ENCODE measurements at regions not wholly inside any gene's neighbourhood (a gene's known extent, or its start where the extent isn't known, plus 50 kb on each side); places are given as distances from the start of the nearest gene placed in this dataset.

DNA sequence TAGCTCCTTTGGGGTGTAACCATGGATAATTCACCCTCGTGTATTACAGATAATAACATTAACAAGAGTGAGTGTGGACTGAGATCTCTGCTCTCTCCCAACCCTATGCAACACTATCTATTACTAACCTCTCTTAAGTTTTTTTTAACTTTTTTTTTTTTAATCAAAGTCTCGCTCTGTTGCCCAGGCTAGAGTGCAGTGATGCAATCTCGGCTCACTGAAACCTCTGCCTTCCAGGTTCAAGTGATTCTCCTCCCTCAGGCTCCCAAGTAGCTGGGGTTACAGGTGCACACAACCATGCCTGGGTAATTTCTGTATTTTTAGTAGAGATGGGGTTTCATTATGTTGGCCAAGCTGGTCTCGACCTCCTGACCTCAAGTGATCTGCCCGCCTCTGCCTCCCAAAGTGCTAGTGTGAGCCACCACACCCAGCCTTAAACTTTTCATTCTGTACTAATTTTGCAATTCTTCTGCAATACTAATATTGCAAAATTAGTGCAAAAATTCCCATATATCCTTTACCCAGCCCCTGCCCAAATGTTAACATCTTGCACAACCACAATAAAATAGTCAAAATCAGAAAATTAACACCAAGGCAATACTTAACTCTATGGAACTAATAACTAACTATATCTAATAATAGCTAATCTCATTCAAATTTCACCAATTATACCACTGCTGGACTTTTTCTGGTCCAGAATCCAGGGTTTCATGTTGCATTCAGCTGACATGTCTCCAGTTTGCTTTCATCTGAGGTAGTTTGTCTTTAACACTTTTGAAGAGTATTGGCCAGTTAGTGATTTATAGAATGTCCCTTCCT, 66.5 kb upstream of the TCF7L2 start:
- H3K4me3 ChIP-seq (replicated peaks in 1 of 2; ENCODE audit: low read depth in 2 of 2, low read length in 2 of 2) = no peak overlapping the region
- DNase-seq (ENCODE audit: low read depth in 2 of 2) = no peak
- TF ChIP-seq, protein P1, sequence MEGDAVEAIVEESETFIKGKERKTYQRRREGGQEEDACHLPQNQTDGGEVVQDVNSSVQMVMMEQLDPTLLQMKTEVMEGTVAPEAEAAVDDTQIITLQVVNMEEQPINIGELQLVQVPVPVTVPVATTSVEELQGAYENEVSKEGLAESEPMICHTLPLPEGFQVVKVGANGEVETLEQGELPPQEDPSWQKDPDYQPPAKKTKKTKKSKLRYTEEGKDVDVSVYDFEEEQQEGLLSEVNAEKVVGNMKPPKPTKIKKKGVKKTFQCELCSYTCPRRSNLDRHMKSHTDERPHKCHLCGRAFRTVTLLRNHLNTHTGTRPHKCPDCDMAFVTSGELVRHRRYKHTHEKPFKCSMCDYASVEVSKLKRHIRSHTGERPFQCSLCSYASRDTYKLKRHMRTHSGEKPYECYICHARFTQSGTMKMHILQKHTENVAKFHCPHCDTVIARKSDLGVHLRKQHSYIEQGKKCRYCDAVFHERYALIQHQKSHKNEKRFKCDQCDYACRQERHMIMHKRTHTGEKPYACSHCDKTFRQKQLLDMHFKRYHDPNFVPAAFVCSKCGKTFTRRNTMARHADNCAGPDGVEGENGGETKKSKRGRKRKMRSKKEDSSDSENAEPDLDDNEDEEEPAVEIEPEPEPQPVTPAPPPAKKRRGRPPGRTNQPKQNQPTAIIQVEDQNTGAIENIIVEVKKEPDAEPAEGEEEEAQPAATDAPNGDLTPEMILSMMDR (IDR thresholded peaks at IDR 0.05; ENCODE audit: low read depth, low read length) = no peak

DNA sequence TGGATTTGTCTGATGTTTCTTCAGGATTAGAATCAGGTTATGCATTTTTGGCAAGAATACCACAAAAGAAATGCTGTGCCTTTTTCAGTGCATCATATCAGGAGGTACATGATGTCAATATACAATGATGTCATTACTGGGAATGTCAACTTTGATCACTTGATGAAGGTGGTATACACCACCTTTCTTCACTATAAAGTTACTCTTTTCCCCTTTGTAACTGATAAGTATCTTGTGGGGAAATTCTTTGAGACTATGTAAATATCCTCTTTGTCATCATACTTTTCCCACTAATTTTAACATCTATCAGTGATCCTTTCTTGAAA, 65.9 kb upstream of the TCF7L2 start:
- TF ChIP-seq, protein P1 (IDR thresholded peaks at IDR 0.05; ENCODE audit: low read depth, low read length) = no peak
- no peak overlapping the region for H3K4me3 ChIP-seq (replicated peaks in 1 of 2; ENCODE audit: low read depth in 2 of 2, low read length in 2 of 2)
- DNase-seq (ENCODE audit: low read depth in 2 of 2) = no peak

DNA sequence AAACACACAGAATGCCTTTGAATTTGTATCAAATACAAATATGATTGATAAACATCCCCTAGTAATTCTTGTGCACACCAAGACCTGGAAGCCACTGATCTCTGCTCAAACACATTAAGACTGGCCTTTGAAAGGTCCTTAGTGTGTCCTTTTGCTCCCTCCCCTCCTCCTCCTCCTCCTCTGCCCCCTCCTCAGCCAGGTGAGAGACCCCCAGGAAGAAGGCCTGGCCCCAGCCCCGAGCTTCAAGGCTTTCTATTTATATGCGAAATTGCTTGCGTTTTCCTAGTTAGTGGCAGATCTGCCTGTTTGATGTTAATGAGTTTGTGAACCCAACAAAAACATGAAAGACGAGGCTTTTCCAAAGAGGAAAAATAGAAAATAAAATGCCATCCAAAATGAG, 63.6 kb upstream of the TCF7L2 start:
- no peak overlapping the region for H3K4me3 ChIP-seq (replicated peaks in 1 of 2; ENCODE audit: low read depth in 2 of 2, low read length in 2 of 2)
- DNase-seq (ENCODE audit: low read depth in 2 of 2) = no peak
- TF ChIP-seq, protein P1 (IDR thresholded peaks at IDR 0.05; ENCODE audit: low read depth, low read length) = no peak

DNA sequence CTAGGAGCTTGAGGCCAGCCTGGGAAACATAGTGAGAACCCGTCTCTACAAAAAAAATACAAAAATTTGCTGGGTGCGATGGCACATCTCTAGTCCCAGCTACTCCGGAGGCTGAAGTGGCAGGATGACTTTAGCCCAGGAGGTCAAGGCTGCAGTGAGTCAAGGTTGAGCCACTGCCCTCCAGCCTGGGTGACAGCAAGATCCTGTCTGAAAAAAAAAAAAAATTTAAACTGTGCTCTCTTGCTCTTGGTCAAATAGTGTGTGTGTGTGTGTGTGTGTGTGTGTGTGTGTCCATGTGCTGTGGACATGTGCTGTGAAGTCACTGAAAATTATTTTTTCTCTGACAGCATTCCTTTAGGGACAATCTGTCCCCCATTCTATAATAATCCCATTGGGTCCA, 62.1 kb upstream of the TCF7L2 start:
- H3K4me3 ChIP-seq (replicated peaks in 1 of 2; ENCODE audit: low read depth in 2 of 2, low read length in 2 of 2) = no peak overlapping the region
- TF ChIP-seq, protein P1 (IDR thresholded peaks at IDR 0.05; ENCODE audit: low read depth, low read length) = no peak

DNA sequence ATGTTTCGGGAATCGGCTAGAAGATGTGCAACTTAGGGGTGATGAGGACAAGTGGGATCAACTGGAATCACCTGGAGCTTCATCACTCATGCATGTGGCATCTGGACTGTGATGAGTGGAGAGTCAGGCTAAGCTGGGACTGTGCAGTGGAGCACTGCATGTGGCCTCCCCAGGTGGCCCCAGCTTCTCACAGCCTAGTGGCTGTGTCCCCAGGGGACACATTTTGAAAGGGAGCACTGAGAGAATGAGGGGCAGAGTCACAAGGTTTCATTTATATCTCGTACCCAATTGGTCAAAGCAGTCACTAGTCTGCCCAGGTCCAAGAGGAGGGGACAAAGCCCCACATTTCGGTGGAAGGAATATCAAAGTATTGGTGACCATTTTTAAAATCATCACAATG, 54.8 kb upstream of the TCF7L2 start:
- no peak for DNase-seq (ENCODE audit: low read depth in 2 of 2)
- no peak overlapping the region for H3K4me3 ChIP-seq (replicated peaks in 1 of 2; ENCODE audit: low read depth in 2 of 2, low read length in 2 of 2)
- TF ChIP-seq, protein P1 (IDR thresholded peaks at IDR 0.05; ENCODE audit: low read depth, low read length) = no peak

More for the DNA sequence above, 62.1 kb upstream of the TCF7L2 start:
- DNase-seq (ENCODE audit: low read depth in 2 of 2) = no peak

DNA sequence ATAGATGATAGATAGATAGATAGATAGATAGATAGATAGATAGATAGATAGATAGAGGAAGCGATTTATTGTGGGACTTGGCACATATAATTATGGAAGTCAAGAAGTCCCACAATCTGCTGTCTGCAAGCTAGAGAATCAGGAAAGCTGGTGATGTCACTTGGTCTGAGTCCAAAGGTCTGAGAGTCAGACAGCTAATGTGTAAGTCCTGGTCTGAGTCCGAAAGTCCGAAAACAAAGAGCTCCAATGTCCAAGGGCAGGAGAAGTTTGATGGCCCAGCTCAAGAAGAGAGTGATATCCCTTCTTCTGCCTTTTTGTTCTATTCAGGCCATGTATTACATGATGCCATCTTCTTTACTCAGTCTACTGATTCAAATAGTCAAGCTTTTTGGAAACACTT, 53.8 kb upstream of the TCF7L2 start:
- TF ChIP-seq, protein P1 (IDR thresholded peaks at IDR 0.05; ENCODE audit: low read depth, low read length) = no peak
- no peak overlapping the region for H3K4me3 ChIP-seq (replicated peaks in 1 of 2; ENCODE audit: low read depth in 2 of 2, low read length in 2 of 2)
- DNase-seq (ENCODE audit: low read depth in 2 of 2) = peak; percentile 11 to 32

DNA sequence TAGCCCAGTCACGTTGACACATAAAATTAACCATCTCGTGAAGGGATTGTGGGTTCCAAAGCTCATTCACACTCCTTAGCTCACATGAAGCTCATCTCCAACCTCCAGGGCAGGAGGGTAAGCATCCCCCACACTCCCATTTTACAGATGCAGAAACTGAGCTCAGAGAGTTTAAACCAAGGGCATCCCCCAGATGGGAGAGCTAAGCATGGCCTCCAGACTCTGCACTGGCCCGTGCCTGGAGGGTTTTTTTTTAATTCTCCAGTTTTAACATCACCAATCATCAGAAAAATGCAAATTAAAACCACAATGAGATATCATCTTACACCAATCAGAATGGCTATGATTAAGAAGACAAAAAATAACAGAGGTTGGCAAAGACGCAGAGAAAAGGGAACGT, 53.3 kb upstream of the TCF7L2 start:
- H3K4me3 ChIP-seq (replicated peaks in 1 of 2; ENCODE audit: low read depth in 2 of 2, low read length in 2 of 2) = no peak overlapping the region
- DNase-seq (ENCODE audit: low read depth in 2 of 2) = no peak
- TF ChIP-seq, protein P1 (IDR thresholded peaks at IDR 0.05; ENCODE audit: low read depth, low read length) = no peak
